Brain microvascular endothelial cell (primary cell): ENCODE measurements at regions not wholly inside any gene's neighbourhood (a gene's known extent, or its start where the extent isn't known, plus 50 kb on each side); places are given as distances from the start of the nearest gene placed in this dataset.

ENCODE experiments used
- DNase-seq: peaks from one replicate; pipeline ENCODE4 v3.0.0-alpha.2; 2020
- H3K27ac ChIP-seq: fragments of 250-450 bp; sonication (Bioruptor Pico); 2 replicates; pipeline ENCODE4 v1.5.1; 2020; ENCODE audit warnings: mild to moderate bottlenecking, moderate library complexity
- H3K27me3 ChIP-seq: fragments of 250-450 bp; sonication (Bioruptor Pico); replicated peaks from 2 replicates; pipeline ENCODE4 v1.5.1; 2020; ENCODE audit warnings: mild to moderate bottlenecking
- H3K36me3 ChIP-seq: fragments of 250-450 bp; sonication (Bioruptor Pico); replicated peaks from 2 replicates; pipeline ENCODE4 v1.5.1; 2020; ENCODE audit warnings: mild to moderate bottlenecking
- H3K4me3 ChIP-seq: 2 replicates; pipeline ENCODE4 v1.5.1; 2011; ENCODE audit warnings: low read depth, mild to moderate bottlenecking, control low read depth, low read length, moderate library complexity
- in situ Hi-C: cut with HindIII; loops from 2 replicates; pipeline ENCODE4 v1.10.0; 2017; ENCODE audit warnings: low sequenced_read_pairs, low pct_ligation_motif_present
- TF ChIP-seq, protein P1 (sequence below): IDR thresholded peaks from 2 replicates; pipeline ENCODE4 v1.5.1; 2011; ENCODE audit warnings: low read depth, mild to moderate bottlenecking, moderate library complexity, low read length, control low read depth, inconsistent platforms; ENCODE audit errors: missing control alignments

DNA sequence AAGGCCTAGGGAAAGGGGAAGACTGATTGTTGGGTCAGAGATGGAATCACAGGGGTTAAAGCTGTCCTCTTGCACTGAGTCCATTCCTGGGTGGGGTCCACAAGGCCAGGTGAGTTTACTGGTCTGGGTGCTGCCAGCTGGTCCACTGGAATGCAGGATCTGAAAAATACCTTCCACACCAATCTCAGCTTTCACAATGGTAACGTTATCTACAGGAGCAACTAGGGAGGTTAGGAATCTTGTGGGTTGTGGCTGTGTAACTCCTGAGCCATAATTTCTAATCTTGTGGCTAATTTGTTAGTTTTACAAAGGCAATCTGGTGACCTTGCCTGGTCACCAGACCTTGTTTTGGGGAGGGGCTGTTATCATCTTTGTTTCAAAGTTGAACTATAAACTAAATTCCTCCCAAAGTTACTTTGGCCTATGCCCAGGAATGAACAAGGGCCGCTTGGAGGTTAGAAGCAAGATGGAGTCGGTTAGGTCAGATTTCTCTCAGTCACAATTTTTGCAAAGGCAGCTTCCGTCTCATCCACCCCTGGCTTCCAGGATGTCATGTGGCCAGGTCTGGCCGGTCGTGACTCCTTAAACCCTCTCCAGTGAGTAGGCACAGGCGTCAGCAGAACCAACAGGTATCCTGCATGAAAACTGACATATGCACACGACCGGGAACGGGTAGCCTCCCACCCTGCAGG is 123.3 kb upstream of the SH3BP4 start:
- TF ChIP-seq, protein P1, sequence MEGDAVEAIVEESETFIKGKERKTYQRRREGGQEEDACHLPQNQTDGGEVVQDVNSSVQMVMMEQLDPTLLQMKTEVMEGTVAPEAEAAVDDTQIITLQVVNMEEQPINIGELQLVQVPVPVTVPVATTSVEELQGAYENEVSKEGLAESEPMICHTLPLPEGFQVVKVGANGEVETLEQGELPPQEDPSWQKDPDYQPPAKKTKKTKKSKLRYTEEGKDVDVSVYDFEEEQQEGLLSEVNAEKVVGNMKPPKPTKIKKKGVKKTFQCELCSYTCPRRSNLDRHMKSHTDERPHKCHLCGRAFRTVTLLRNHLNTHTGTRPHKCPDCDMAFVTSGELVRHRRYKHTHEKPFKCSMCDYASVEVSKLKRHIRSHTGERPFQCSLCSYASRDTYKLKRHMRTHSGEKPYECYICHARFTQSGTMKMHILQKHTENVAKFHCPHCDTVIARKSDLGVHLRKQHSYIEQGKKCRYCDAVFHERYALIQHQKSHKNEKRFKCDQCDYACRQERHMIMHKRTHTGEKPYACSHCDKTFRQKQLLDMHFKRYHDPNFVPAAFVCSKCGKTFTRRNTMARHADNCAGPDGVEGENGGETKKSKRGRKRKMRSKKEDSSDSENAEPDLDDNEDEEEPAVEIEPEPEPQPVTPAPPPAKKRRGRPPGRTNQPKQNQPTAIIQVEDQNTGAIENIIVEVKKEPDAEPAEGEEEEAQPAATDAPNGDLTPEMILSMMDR = no peak
- in situ Hi-C loops = no loop called here
- Histone ChIP-seq H3K4me3 (no peak overlapping the region), H3K27ac (no peak overlapping the region), H3K27me3 (no peaks in the 10 kb centered on the region), H3K36me3 (no peaks in the 10 kb centered on the region)
- no peak for DNase-seq

- Histone ChIP-seq H3K27ac (no peak overlapping the region), H3K4me3 (no peak overlapping the region), H3K36me3 (no peaks in the 10 kb centered on the region), H3K27me3 (no peaks in the 10 kb centered on the region)
- in situ Hi-C loops = no loop called here
- no peak for DNase-seq
- TF ChIP-seq, protein P1 = no peak
Measured at GRCh38 chr2:234827096-234827860, 124.5 kb upstream of the SH3BP4 start.

- DNase-seq = no peak
- Histone ChIP-seq H3K4me3 (no peak overlapping the region), H3K36me3 (no peaks in the 10 kb centered on the region), H3K27me3 (no peaks in the 10 kb centered on the region), H3K27ac (no peak overlapping the region)
- TF ChIP-seq, protein P1 = no peak
- in situ Hi-C loops = no loop called here
Measured at GRCh38 chr2:234826681-234827080, 125.1 kb upstream of the SH3BP4 start.

GRCh38 chr2:234825616-234826015 is 126.2 kb upstream of the SH3BP4 start:
- DNase-seq = no peak
- no peaks in the 10 kb centered on the region for H3K27me3 ChIP-seq
- H3K27ac ChIP-seq = no peak overlapping the region
- in situ Hi-C loops = no loop called here
- TF ChIP-seq, protein P1 = no peak
- no peaks in the 10 kb centered on the region for H3K36me3 ChIP-seq
- H3K4me3 ChIP-seq = no peak overlapping the region

- Histone ChIP-seq H3K27me3 (no peaks in the 10 kb centered on the region), H3K36me3 (no peaks in the 10 kb centered on the region), H3K4me3 (no peak overlapping the region), H3K27ac (peak overlapping the region; percentile 88)
- TF ChIP-seq, protein P1 = no peak
- DNase-seq = peak; percentile 94
- in situ Hi-C loops = no loop called here
Measured at GRCh38 chr2:234823877-234824376, 127.9 kb upstream of the SH3BP4 start.
